Peyer's patch (tissue), 4 donors: ENCODE measurements at regions not wholly inside any gene's neighbourhood (a gene's known extent, or its start where the extent isn't known, plus 50 kb on each side); places are given as distances from the start of the nearest gene placed in this dataset.

Experiments used
- DNase-seq, 3 donors: peaks; one replicate each; pipeline ENCODE4 v3.0.0-alpha.2; 2017 to 2019
- H3K27ac ChIP-seq, 4 donors: fragments of 200-600 bp; sonication (generic); one replicate each; pipeline ENCODE4 v1.5.1; 2016 to 2019
- H3K27me3 ChIP-seq, 2 donors: fragments of 200-600 bp; sonication (generic); one replicate each; pipeline ENCODE4 v1.5.1; 2019
- H3K36me3 ChIP-seq, 3 donors: fragments of 200-600 bp; sonication (generic); one replicate each; pipeline ENCODE4 v1.5.1; 2016 to 2019
- H3K4me1 ChIP-seq, 4 donors: fragments of 200-600 bp; sonication (generic); one replicate each; pipeline ENCODE4 v1.5.1; 2016 to 2019
- H3K4me3 ChIP-seq, 4 donors: fragments of 200-600 bp; sonication (generic); 1 replicate in 3 of 4; 2 replicates in 1 of 4; pipeline ENCODE4 v1.5.1; 2016 to 2019; ENCODE audit warnings: mild to moderate bottlenecking in 1 of 4
- H3K9me3 ChIP-seq, 4 donors: fragments of 200-600 bp; sonication (generic); one replicate each; pipeline ENCODE4 v1.5.1; 2016 to 2019; ENCODE audit warnings: mild to moderate bottlenecking in 1 of 4
- POLR2A ChIP-seq, 2 donors: fragments of 450-650 bp; IDR thresholded peaks; one replicate each; pipeline ENCODE4 v1.5.1; 2017; ENCODE audit warnings: antibody characterized with exemption in 2 of 2, mild to moderate bottlenecking in 2 of 2, moderate library complexity in 2 of 2
- TF ChIP-seq, protein P1 (sequence below), 6 experiments: fragments of 450-650 bp in 4 of 6; fragments of 200-600 bp in 2 of 6; sonication (generic) in 1 of 6; IDR thresholded peaks; one replicate each; pipeline ENCODE4 v1.5.1; 2017 to 2019; ENCODE audit warnings: antibody characterized with exemption in 6 of 6, mild to moderate bottlenecking in 3 of 6, moderate library complexity in 1 of 6

DNA sequence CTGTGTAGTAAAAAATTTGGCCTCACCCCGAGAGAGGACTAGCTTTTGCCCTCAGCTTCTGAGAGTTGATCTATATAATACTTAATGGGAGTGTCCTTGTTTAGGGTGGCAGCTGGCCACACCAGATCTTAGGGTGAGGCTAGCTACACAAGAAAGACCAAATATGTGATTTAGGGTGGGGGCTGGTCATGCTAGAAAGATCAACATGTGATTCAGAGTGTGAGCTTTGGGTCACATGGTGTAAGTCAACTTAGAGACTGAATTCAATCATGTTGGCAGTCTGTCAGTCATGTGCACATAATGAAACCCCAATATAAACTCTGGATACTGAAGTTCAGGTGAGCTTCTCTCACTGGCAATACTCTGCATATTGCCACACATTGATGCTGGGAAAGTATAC is 120.7 kb upstream of the DAZL start:
- Histone ChIP-seq H3K9me3 (no peaks in the 10 kb centered on the region), H3K36me3 (no peaks in the 10 kb centered on the region), H3K4me1 (no peaks in the 10 kb centered on the region), H3K4me3 (no peak overlapping the region), H3K27me3 (no peaks in the 10 kb centered on the region), H3K27ac (no peak overlapping the region)
- no peak for DNase-seq
- no peak for TF ChIP-seq POLR2A (IDR thresholded peaks at IDR 0.05)
- TF ChIP-seq, protein P1, sequence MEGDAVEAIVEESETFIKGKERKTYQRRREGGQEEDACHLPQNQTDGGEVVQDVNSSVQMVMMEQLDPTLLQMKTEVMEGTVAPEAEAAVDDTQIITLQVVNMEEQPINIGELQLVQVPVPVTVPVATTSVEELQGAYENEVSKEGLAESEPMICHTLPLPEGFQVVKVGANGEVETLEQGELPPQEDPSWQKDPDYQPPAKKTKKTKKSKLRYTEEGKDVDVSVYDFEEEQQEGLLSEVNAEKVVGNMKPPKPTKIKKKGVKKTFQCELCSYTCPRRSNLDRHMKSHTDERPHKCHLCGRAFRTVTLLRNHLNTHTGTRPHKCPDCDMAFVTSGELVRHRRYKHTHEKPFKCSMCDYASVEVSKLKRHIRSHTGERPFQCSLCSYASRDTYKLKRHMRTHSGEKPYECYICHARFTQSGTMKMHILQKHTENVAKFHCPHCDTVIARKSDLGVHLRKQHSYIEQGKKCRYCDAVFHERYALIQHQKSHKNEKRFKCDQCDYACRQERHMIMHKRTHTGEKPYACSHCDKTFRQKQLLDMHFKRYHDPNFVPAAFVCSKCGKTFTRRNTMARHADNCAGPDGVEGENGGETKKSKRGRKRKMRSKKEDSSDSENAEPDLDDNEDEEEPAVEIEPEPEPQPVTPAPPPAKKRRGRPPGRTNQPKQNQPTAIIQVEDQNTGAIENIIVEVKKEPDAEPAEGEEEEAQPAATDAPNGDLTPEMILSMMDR (IDR thresholded peaks at IDR 0.05), result no peak

DNA sequence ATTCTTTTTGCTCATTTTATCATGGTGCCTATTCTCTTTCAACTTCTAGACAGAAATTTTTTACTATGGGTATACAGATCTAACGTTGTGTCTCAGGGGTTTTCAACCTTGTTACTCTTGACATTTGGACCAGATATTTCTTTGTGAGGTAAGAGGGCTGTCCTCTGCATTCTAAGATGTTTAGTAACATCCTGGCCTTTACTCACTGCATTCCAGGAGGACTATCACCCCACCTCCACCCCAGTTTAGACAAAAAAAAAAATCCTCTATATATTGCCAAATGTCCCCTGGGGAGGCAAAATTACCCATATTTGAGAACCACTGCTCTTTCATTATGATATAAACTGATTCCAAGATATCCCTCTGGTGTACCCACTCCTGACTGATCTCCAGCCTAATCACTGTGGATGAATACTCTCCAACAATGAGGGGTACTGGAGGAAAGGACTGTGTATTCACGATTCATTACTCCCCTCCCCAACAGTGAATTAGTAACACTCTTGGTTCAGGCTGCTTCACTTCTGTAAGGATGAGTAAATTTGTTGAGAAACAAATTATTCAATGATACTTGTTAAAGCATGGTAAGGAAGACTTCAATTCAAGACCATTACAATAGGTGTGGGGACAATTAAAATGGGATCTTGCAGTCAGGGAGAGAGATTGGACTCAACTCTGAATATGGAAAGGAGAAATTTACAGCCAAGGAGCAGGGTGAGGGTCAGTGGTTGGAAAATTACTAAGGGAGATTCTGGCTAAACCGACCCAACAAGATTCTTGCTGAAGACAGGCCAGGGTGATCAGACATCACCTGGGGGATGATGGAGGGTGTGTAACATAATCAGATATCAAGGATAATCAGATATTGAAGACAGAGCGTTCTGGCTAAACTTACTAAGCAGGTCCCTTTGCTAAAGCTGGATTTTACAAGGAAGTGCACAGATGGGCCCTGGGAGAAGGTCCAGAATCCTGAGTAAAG is 123.8 kb upstream of the DAZL start:
- no peak overlapping the region for H3K27ac ChIP-seq
- no peaks in the 10 kb centered on the region for H3K27me3 ChIP-seq
- no peak for TF ChIP-seq POLR2A (IDR thresholded peaks at IDR 0.05)
- TF ChIP-seq, protein P1 (IDR thresholded peaks at IDR 0.05), result no peak
- no peaks in the 10 kb centered on the region for H3K4me1 ChIP-seq
- H3K36me3 ChIP-seq, result no peaks in the 10 kb centered on the region
- DNase-seq, result no peak
- H3K4me3 ChIP-seq, result no peak overlapping the region
- no peaks in the 10 kb centered on the region for H3K9me3 ChIP-seq

DNA sequence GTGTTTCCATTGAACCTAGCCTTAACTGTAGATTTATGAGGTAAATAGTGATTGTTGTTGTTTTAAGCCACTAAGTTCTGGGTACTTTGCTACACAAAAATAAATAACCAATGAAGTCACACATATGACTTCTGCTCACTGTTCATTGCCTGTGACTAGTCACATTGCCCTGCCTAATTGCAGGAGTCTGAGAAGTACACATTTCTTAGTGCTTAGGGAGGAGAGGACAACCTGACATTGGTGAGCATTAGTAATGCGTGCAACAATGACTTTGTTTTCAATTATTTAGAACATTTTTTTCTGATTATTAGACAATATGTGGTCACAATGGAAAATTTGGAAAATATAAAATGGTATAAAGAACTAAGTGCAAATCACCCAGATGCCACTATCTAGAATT is 133.2 kb upstream of the DAZL start:
- no peak for DNase-seq
- no peaks in the 10 kb centered on the region for H3K36me3 ChIP-seq
- no peaks in the 10 kb centered on the region for H3K9me3 ChIP-seq
- H3K4me1 ChIP-seq, result no peaks in the 10 kb centered on the region
- H3K27me3 ChIP-seq, result no peaks in the 10 kb centered on the region
- H3K4me3 ChIP-seq, result no peak overlapping the region
- TF ChIP-seq, protein P1 (IDR thresholded peaks at IDR 0.05), result no peak
- TF ChIP-seq POLR2A (IDR thresholded peaks at IDR 0.05), result no peak
- no peak overlapping the region for H3K27ac ChIP-seq

DNA sequence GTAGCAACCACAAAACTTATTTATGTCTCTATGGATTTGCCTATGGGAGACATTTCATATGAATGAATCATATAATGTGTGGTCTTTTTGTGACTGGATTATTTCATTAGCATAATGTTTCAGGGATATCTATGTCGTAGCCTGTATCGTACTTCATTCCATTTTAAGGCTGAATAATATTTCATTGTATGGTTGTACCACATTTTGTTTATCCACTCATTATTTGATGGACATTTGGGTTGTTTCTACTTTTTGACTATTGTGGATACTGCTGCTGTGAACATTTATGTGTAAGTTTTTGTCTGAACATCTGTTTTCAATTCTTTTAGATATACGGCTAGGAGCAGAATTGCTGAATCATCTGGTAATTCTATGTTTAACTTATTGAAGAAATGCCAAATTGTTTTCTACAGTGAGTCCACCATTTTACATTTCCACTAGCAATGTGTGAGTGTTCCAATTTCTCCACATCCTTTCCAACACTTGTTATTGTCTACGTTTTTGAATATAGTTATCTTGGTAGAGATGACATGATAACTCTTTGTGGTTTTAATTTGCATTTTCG is 134.4 kb upstream of the DAZL start:
- Histone ChIP-seq H3K4me1 (no peaks in the 10 kb centered on the region), H3K9me3 (no peaks in the 10 kb centered on the region), H3K27me3 (no peaks in the 10 kb centered on the region), H3K36me3 (no peaks in the 10 kb centered on the region), H3K27ac (no peak overlapping the region), H3K4me3 (no peak overlapping the region)
- DNase-seq, result no peak
- no peak for TF ChIP-seq POLR2A (IDR thresholded peaks at IDR 0.05)
- TF ChIP-seq, protein P1 (IDR thresholded peaks at IDR 0.05), result no peak

DNA sequence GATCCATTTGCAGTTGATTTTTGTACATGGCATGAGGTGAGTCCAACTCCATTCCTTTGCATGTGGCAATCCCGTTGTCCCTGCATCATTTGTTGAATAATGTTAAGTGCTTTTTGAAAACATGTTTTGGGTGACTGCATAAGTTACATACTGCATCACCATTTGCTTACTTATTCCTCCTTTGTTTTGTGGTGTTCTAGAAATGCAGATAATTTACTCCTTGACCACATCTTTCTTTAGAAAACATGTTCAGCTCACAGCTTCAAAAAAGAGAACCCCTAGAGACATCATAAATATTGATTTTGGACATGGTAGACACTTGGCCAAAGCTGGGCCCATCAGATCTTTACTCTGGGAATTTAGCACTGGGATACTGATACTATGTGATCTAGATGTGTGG is 135.3 kb upstream of the DAZL start:
- H3K9me3 ChIP-seq, result no peaks in the 10 kb centered on the region
- no peaks in the 10 kb centered on the region for H3K27me3 ChIP-seq
- TF ChIP-seq, protein P1 (IDR thresholded peaks at IDR 0.05), result no peak
- TF ChIP-seq POLR2A (IDR thresholded peaks at IDR 0.05), result no peak
- DNase-seq, result no peak
- H3K27ac ChIP-seq, result no peak overlapping the region
- H3K4me3 ChIP-seq, result no peak overlapping the region
- no peaks in the 10 kb centered on the region for H3K4me1 ChIP-seq
- H3K36me3 ChIP-seq, result no peaks in the 10 kb centered on the region
